C4-2B (cell line): ENCODE measurements at regions not wholly inside any gene's neighbourhood (a gene's known extent, or its start where the extent isn't known, plus 50 kb on each side); places are given as distances from the start of the nearest gene placed in this dataset.

ENCODE experiments used
- ZFX ChIP-seq: fragments of 450-650 bp; IDR thresholded peaks from 2 replicates; pipeline ENCODE4 v1.6.1; 2017
- TF ChIP-seq, protein P1 (sequence below): fragments of 450-650 bp; conservative IDR thresholded peaks from 2 replicates; pipeline ENCODE4 v1.5.1; 2017; ENCODE audit warnings: mild to moderate bottlenecking

DNA sequence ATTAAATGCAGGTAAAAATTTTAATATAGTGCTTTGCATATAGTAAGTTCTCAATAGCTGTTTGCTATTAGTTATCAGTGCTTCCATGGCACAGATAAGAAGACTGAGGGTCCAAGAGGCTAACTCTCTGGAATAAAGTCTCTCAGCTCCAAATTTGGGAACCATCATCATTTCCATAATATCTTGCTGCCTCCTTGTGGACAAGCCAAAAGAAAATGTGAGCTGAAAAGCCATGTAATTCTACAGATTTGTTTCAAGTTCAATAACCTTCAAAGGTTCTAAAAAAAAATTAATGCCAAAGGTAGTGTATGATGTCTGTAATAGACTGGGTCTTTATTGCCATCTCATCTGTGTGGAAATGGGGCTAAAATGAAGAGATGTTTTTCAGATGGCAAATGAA, 136.9 kb upstream of the VCX start:
- no peak for TF ChIP-seq ZFX
- TF ChIP-seq, protein P1, sequence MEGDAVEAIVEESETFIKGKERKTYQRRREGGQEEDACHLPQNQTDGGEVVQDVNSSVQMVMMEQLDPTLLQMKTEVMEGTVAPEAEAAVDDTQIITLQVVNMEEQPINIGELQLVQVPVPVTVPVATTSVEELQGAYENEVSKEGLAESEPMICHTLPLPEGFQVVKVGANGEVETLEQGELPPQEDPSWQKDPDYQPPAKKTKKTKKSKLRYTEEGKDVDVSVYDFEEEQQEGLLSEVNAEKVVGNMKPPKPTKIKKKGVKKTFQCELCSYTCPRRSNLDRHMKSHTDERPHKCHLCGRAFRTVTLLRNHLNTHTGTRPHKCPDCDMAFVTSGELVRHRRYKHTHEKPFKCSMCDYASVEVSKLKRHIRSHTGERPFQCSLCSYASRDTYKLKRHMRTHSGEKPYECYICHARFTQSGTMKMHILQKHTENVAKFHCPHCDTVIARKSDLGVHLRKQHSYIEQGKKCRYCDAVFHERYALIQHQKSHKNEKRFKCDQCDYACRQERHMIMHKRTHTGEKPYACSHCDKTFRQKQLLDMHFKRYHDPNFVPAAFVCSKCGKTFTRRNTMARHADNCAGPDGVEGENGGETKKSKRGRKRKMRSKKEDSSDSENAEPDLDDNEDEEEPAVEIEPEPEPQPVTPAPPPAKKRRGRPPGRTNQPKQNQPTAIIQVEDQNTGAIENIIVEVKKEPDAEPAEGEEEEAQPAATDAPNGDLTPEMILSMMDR, result peak; percentile 17
